T-helper 17 cell (primary cell): ENCODE measurements at regions not wholly inside any gene's neighbourhood (a gene's known extent, or its start where the extent isn't known, plus 50 kb on each side); places are given as distances from the start of the nearest gene placed in this dataset.

ENCODE experiments used
- ATAC-seq: fragments of 150-1000 bp; cut with Tn5 transposase; 2 replicates; pipeline ENCODE4 v1.10.0; 2021; ENCODE audit warnings: mild to moderate bottlenecking, moderate library complexity
- DNase-seq, 3 donors: peaks; one replicate each; pipeline versions ENCODE4 v3.0.0 to v3.0.0-alpha.2; 2020 to 2021
- H3K9me3 ChIP-seq: one replicate; pipeline ENCODE4 v1.7.0; 2013; ENCODE audit warnings: low read length, mild to moderate bottlenecking; ENCODE audit not compliant: control insufficient read depth, poor library complexity, severe bottlenecking
- H3K27ac Mint-ChIP-seq: one replicate; pipeline ENCODE4 v1.8.0; 2022; ENCODE audit warnings: mild to moderate bottlenecking, moderate library complexity, mixed read lengths
- H3K27me3 Mint-ChIP-seq: one replicate; pipeline ENCODE4 v1.8.0; 2022; ENCODE audit warnings: mixed read lengths
- H3K36me3 Mint-ChIP-seq: one replicate; pipeline ENCODE4 v1.8.0; 2022; ENCODE audit warnings: low read depth, mixed read lengths
- H3K4me1 Mint-ChIP-seq: one replicate; pipeline ENCODE4 v1.8.0; 2022; ENCODE audit warnings: mild to moderate bottlenecking, mixed read lengths
- H3K4me3 Mint-ChIP-seq: one replicate; pipeline ENCODE4 v1.8.0; 2022; ENCODE audit warnings: mild to moderate bottlenecking, moderate library complexity, mixed read lengths

DNA sequence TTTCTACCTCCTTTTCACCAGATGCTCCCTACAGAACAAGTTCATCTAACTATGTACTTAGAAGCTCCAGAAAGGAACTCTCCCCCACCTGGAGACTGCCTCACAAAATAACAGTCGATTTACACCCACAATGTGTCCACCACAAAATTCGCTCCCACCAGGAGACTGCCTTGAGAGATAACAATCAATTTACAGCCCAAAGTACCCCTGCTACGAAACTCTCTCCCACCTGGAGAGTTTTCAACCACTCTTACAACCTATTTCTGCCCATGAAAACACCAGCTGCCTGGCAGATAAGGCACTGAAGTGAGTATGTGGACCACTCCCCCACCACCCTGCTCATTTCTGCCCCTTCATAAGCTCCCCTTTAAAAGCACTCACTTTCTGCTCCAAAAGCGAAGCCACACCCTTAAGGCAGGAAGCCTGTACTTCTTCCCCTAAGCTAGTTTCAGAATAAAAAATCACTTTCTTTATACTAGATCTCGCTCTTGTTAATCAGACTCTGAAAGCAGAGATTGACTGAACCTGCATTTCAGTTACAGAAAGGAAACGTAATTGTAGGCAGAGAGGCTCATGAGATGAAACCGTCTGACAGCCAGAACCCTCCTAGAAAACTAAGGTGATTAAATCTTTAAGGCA is 94.4 kb upstream of the RBBP8 start:
- H3K27ac Mint-ChIP-seq, result no peak overlapping the region

GRCh38 chr18:22839340-22839821 is 93.7 kb upstream of the RBBP8 start:
- no peaks in the 10 kb centered on the region for H3K4me1 Mint-ChIP-seq
- ATAC-seq, result no peak

More for the DNA sequence above, 94.4 kb upstream of the RBBP8 start:
- Mint-ChIP-seq H3K4me3 (no peak overlapping the region), H3K27me3 (peaks cover 12% of the 10 kb centered on the region), H3K36me3 (peaks cover 2% of the 10 kb centered on the region), H3K4me1 (no peaks in the 10 kb centered on the region)
- DNase-seq, result no peak
- no peak for ATAC-seq
- no peaks in the 10 kb centered on the region for H3K9me3 ChIP-seq

DNA sequence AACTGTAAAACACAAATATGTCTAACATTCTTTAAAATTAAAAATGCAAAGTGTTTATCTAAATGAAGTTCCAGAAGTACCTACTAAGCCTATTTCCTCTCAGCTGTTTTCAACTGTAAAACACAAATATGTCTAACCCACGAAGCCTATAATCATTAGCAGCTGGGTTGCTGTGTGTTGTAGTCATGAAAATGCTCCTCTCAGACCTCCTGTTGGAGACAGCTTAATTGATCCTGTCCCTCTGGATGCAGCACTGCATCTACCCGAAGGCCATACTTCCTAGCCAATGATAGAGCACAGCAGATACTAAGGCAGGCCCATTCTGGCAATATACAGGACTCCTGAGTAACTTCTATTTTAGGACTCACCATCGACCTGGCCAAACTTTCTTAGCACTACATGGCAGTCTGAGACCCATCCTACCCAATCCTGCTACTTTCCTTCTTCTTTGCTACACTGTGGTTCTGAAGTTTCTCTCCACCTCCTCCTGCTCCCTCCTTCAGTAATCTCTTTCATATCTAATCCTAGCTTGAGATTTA is 92.5 kb upstream of the RBBP8 start:
- ATAC-seq (no peak), DNase-seq (no peak)
- Mint-ChIP-seq H3K36me3 (no peaks in the 10 kb centered on the region), H3K27me3 (peaks cover 7% of the 10 kb centered on the region), H3K27ac (no peak overlapping the region), H3K4me1 (no peaks in the 10 kb centered on the region), H3K4me3 (no peak overlapping the region)
- H3K9me3 ChIP-seq, result no peaks in the 10 kb centered on the region

More at GRCh38 chr18:22839340-22839821, 93.7 kb upstream of the RBBP8 start:
- H3K36me3 Mint-ChIP-seq, result no peaks in the 10 kb centered on the region
- DNase-seq, result no peak
- peaks cover 7% of the 10 kb centered on the region for H3K27me3 Mint-ChIP-seq
- H3K4me3 Mint-ChIP-seq, result no peak overlapping the region
- H3K27ac Mint-ChIP-seq, result no peak overlapping the region
- H3K9me3 ChIP-seq, result no peaks in the 10 kb centered on the region

GRCh38 chr18:22841840-22842239 is 91.3 kb upstream of the RBBP8 start:
- Mint-ChIP-seq H3K36me3 (no peaks in the 10 kb centered on the region), H3K4me3 (no peak overlapping the region), H3K27ac (no peak overlapping the region), H3K4me1 (no peaks in the 10 kb centered on the region), H3K27me3 (peaks cover 7% of the 10 kb centered on the region)
- no peaks in the 10 kb centered on the region for H3K9me3 ChIP-seq
- ATAC-seq, result no peak
- DNase-seq, result no peak

DNA sequence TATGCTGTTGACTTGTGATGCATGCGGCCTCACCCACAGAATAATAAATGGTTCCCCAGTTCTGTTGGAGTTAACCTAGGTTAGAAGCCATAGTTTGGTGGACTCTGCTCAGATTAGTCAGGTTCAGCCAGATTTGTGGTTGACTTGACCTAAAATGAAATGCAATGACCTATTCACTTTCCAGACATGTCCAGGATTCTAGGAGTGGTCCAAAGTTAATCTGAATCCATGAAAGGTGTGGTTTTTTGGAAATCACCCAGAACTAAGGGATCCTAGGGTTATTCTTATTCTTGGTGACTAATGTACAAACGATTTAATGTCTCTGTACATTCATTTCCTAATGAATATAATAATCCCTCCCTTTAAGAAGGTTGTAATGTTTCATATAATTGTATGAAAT is 88.9 kb upstream of the RBBP8 start:
- no peaks in the 10 kb centered on the region for H3K9me3 ChIP-seq
- peaks cover 13% of the 10 kb centered on the region for H3K27me3 Mint-ChIP-seq
- no peak for DNase-seq
- no peaks in the 10 kb centered on the region for H3K4me1 Mint-ChIP-seq
- ATAC-seq, result no peak
- no peak overlapping the region for H3K27ac Mint-ChIP-seq
- H3K36me3 Mint-ChIP-seq, result no peaks in the 10 kb centered on the region
- no peak overlapping the region for H3K4me3 Mint-ChIP-seq

- H3K27me3 Mint-ChIP-seq, result peaks cover 13% of the 10 kb centered on the region
- ATAC-seq, result no peak
- no peak overlapping the region for H3K27ac Mint-ChIP-seq
- no peak overlapping the region for H3K4me3 Mint-ChIP-seq
- no peak for DNase-seq
- H3K36me3 Mint-ChIP-seq, result no peaks in the 10 kb centered on the region
- no peaks in the 10 kb centered on the region for H3K4me1 Mint-ChIP-seq
- no peaks in the 10 kb centered on the region for H3K9me3 ChIP-seq
Observed at GRCh38 chr18:22844628-22845027, 88.5 kb upstream of the RBBP8 start.

GRCh38 chr18:22846088-22846683 is 86.9 kb upstream of the RBBP8 start:
- H3K4me3 Mint-ChIP-seq, result no peak overlapping the region
- DNase-seq, result no peak
- H3K36me3 Mint-ChIP-seq, result no peaks in the 10 kb centered on the region
- no peaks in the 10 kb centered on the region for H3K4me1 Mint-ChIP-seq
- H3K27ac Mint-ChIP-seq, result no peak overlapping the region
- no peaks in the 10 kb centered on the region for H3K9me3 ChIP-seq
- peaks cover 13% of the 10 kb centered on the region for H3K27me3 Mint-ChIP-seq
- no peak for ATAC-seq

DNA sequence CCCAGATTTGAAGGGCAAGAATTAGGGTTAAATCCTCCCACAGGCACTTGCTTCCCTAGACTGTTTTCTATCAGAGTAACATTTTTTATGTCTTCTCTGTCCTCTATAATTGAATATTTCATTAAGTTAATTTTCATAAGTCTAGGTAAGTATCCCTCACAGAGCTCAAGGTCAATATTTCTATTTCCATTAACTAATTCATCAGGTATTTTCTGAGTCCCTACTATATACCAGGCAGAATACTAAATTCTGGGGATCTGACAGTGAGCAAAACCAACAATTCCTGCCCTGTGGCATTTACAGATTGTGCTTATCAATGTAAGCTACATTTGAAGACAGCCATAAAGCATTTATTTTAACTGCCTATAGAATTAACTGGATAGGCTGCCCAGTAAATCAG is 86.4 kb upstream of the RBBP8 start:
- DNase-seq (no peak), ATAC-seq (no peak)
- Mint-ChIP-seq H3K27ac (no peak overlapping the region), H3K36me3 (no peaks in the 10 kb centered on the region), H3K27me3 (peaks cover 13% of the 10 kb centered on the region), H3K4me1 (no peaks in the 10 kb centered on the region), H3K4me3 (no peak overlapping the region)
- H3K9me3 ChIP-seq, result no peaks in the 10 kb centered on the region

DNA sequence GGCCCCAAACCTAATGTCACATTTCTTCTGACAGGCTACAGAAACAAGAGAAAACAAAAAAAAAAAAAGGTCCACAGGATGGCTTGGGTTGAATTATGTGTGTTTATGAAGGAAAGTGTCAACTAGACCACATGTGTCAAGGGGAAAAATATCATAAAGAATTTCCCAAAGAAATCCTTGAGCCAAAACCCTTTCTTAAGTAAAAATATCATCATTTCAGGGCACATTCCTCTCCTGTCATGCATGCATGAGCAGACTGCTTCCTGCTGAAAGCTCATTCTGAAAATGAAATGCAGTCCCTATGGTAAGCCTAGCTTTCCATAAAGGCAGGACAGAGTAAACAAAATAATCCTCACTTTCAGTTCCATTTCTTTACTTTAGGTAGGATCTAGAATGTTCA is 85.7 kb upstream of the RBBP8 start:
- no peak overlapping the region for H3K4me3 Mint-ChIP-seq
- peaks cover under 1% of the 10 kb centered on the region for H3K36me3 Mint-ChIP-seq
- DNase-seq (no peak), ATAC-seq (no peak)
- H3K9me3 ChIP-seq, result no peaks in the 10 kb centered on the region
- no peak overlapping the region for H3K27ac Mint-ChIP-seq
- H3K27me3 Mint-ChIP-seq, result peaks cover 19% of the 10 kb centered on the region
- H3K4me1 Mint-ChIP-seq, result peaks cover under 1% of the 10 kb centered on the region

DNA sequence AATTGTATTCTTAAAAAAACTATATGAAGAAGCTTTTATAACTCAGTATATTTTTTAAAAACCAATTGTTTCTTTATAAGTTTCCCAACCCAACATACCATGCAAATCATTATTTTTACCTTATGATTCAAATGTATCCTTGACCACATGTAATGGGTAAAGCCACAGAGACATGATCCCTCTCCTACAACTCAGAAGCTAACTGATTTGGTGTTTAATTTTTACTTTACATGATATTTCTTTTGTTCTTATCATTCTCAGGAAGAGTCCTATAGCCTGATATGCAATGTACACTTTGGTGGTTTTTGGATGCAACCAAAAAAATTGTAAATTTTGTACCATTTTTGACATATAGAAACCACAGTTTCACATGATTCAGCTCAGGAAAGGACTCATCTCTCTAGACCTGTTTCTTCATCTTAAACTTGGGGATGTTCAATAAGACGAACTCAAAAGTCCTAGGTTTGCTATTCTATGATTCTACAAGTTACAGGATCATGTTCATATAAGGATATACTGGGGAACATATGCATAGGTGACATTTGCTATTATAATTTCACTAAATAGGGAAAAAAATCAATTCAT is 85.2 kb upstream of the RBBP8 start:
- Mint-ChIP-seq H3K27me3 (peaks cover 20% of the 10 kb centered on the region), H3K36me3 (peaks cover 2% of the 10 kb centered on the region), H3K4me1 (peaks cover 2% of the 10 kb centered on the region), H3K4me3 (no peak overlapping the region), H3K27ac (no peak overlapping the region)
- H3K9me3 ChIP-seq, result no peaks in the 10 kb centered on the region
- DNase-seq (no peak), ATAC-seq (no peak)

DNA sequence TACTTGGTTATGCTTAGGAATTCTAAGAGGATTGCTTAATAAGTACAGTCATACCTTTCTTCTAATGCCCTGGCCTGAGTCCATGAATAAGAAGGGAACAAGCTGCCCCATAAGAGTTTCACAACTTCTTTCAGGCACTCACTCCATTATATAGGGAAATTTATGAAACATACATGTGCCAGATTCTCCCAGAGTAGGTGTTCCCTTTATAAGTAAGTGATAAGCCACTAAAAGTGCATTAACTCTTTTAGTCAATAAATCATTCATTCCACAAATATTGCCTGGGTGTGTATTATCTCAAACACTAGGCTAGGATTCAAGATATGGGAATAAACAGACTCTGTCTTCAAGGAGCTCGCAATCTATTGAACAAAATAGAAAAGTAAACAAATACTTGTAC is 84.5 kb upstream of the RBBP8 start:
- Mint-ChIP-seq H3K27me3 (peaks cover 16% of the 10 kb centered on the region), H3K27ac (no peak overlapping the region), H3K36me3 (peaks cover 2% of the 10 kb centered on the region), H3K4me3 (no peak overlapping the region), H3K4me1 (peaks cover 2% of the 10 kb centered on the region)
- H3K9me3 ChIP-seq, result no peaks in the 10 kb centered on the region
- DNase-seq (no peak), ATAC-seq (no peak)

- DNase-seq (no peak), ATAC-seq (no peak)
- Mint-ChIP-seq H3K36me3 (peaks cover 2% of the 10 kb centered on the region), H3K4me3 (no peak overlapping the region), H3K4me1 (peaks cover 2% of the 10 kb centered on the region), H3K27me3 (peaks cover 66% of the 10 kb centered on the region), H3K27ac (no peak overlapping the region)
- H3K9me3 ChIP-seq, result no peaks in the 10 kb centered on the region
Observed at GRCh38 chr18:22856870-22857269, 76.3 kb upstream of the RBBP8 start.

GRCh38 chr18:22858121-22858520 is 75.0 kb upstream of the RBBP8 start:
- no peaks in the 10 kb centered on the region for H3K4me1 Mint-ChIP-seq
- no peaks in the 10 kb centered on the region for H3K9me3 ChIP-seq
- ATAC-seq (no peak), DNase-seq (no peak)
- no peak overlapping the region for H3K4me3 Mint-ChIP-seq
- no peaks in the 10 kb centered on the region for H3K36me3 Mint-ChIP-seq
- no peak overlapping the region for H3K27ac Mint-ChIP-seq
- H3K27me3 Mint-ChIP-seq, result peaks cover 57% of the 10 kb centered on the region
